GM12891 (cell line): ENCODE measurements at regions not wholly inside any gene's neighbourhood (a gene's known extent, or its start where the extent isn't known, plus 50 kb on each side); places are given as distances from the start of the nearest gene placed in this dataset.
"Not testable (repeated sequence)": the region's sequence is repeated elsewhere in the genome, so short reads cannot be mapped to it uniquely, and the experiment has no call there.

Source experiments
- DNase-seq: peaks from one replicate; pipeline ENCODE4 v3.0.0; 2011; ENCODE audit warnings: low spot score; ENCODE audit not compliant: insufficient read length
- FAIRE-seq: peaks from 2 replicates; lab custom pipeline; 2011; peaks lifted over from hg19 to GRCh38; lab: Jason Lieb, UNC
- PAX5 ChIP-seq: IDR thresholded peaks from 2 replicates; pipeline ENCODE4 v1.6.1; 2011; ENCODE audit warnings: low read length, moderate library complexity, mild to moderate bottlenecking; ENCODE audit not compliant: insufficient read depth, severe bottlenecking
- POLR2A ChIP-seq: IDR thresholded peaks from 2 replicates; pipeline ENCODE4 v1.6.1; 2011; ENCODE audit warnings: low read depth, low read length, control low read depth
- POLR2AphosphoS5 ChIP-seq: IDR thresholded peaks from 2 replicates; pipeline ENCODE4 v1.6.1; 2011; ENCODE audit warnings: low read depth, low read length, control low read depth
- POU2F2 ChIP-seq: IDR thresholded peaks from 2 replicates; pipeline ENCODE4 v1.6.1; 2011; ENCODE audit warnings: low read depth, mild to moderate bottlenecking, control low read depth, low read length, moderate library complexity
- SPI1 ChIP-seq: IDR thresholded peaks from 2 replicates; pipeline ENCODE4 v1.6.1; 2011; ENCODE audit warnings: low read depth, low read length, control low read depth
- TAF1 ChIP-seq: IDR thresholded peaks from 2 replicates; pipeline ENCODE4 v1.6.1; 2011; ENCODE audit warnings: low read depth, low read length, control low read depth

DNA sequence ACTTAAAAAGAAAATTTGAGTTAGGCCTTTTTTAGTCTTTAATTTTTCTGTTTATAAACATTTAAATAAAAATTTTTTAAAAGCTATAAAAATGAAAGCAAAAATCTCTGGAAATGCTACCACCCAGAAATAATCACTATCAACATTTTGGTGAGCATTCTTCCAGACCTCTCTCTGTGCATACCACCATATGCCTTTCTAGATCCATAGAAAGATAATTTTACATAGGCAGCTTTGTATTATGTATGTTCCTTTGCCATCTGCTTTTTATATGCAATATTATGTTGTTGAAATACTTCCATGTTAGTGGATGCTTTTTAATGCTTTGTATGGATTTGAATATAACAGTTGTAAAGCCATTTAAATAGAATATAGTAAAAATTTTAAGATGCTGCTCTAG is 496.7 kb upstream of the HTR1E start:
- no peak for FAIRE-seq
- TF ChIP-seq POLR2AphosphoS5 (no peak), POLR2A (no peak), PAX5 (no peak), TAF1 (no peak), SPI1 (no peak), POU2F2 (no peak)

DNA sequence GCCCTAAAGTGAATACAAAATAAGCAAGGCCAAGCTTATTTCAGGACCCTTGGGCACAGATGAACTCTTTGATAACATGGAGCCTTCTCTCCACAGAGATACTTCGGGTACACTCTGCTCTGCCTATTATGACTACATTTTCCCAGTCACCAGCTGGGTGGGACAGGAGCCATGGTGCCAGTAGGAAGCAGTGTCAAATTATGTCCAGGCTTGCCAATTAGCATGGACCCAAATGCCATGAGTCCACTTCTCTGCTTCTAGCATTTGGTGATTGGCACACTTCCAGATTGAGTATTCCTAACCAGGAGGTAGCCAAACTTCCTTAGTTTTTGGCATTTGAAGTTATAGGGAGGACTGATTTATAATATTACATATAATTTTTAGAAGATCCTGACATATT is 513.8 kb upstream of the HTR1E start:
- DNase-seq = no peak
- TF ChIP-seq PAX5 = no peak
- TF ChIP-seq TAF1 = no peak
- TF ChIP-seq POLR2A = no peak
- no peak for TF ChIP-seq SPI1
- TF ChIP-seq POU2F2 = no peak
- no peak for TF ChIP-seq POLR2AphosphoS5
- FAIRE-seq = no peak

More for the DNA sequence above, 496.7 kb upstream of the HTR1E start:
- DNase-seq = no peak

DNA sequence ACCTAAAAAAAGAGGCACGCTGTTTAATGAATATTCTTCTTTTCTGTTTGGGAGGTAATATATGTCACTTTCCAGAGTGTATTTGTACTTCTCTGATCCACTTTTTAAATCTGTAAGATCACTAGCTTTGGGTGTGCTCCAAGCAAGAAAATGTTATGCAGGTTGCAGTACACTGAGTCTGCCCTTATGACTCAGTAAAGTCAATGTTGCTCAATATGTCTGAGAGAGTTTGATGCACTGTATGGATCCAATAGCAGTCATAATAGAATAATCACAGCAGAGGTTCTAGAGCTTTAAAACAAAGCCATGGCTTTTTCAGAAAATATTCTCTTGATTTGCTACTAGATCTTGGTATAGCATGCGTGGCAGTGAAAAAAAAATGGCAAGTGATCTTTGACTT is 525.3 kb upstream of the HTR1E start:
- TF ChIP-seq SPI1 = no peak
- TF ChIP-seq PAX5 = no peak
- no peak for TF ChIP-seq POLR2AphosphoS5
- TF ChIP-seq POU2F2 = no peak
- no peak for TF ChIP-seq POLR2A
- TF ChIP-seq TAF1 = no peak
- FAIRE-seq = no peak
- no peak for DNase-seq

DNA sequence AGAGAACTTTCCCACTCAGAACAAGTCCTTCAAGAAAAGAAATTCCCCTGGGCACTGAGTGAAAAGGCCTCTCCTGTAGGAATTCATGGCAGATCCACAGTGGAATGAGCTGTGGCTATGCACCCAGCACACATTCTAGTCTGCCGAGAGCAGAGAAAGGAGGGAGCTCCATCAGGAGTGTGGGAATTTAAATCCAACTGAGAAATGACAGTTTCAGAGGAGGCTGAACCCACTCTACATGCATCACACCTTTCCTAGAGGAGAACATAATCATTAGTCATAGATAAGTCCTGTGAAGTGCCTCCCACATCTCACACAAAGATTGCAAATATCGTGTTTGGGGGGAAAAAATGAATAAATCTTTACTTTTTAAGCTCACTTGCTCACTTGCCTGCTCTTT is 530.2 kb upstream of the HTR1E start:
- no peak for DNase-seq
- FAIRE-seq = no peak
- no peak for TF ChIP-seq SPI1
- TF ChIP-seq POLR2AphosphoS5 = no peak
- no peak for TF ChIP-seq TAF1
- no peak for TF ChIP-seq POU2F2
- no peak for TF ChIP-seq PAX5
- no peak for TF ChIP-seq POLR2A

DNA sequence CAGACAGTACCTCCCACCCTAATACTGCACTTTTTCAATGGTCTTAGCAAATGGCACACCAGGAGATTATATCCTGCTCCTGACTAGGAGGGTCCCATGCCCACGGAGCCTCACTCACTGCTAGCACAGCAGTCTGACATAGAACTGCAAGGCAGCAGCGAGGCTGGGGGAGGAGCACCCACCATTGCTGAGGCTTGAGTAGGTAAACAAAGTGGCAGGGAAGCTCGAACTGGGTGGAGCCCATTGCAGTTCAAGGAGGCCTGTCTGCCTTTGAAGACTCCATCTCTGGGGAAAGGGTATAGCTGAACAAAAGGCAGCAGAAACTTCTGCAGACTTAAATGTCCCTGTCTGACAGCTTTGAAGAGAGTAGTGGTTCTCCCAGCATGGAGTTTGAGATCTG is 544.5 kb upstream of the HTR1E start:
- DNase-seq, FAIRE-seq: not testable (repeated sequence)

DNA sequence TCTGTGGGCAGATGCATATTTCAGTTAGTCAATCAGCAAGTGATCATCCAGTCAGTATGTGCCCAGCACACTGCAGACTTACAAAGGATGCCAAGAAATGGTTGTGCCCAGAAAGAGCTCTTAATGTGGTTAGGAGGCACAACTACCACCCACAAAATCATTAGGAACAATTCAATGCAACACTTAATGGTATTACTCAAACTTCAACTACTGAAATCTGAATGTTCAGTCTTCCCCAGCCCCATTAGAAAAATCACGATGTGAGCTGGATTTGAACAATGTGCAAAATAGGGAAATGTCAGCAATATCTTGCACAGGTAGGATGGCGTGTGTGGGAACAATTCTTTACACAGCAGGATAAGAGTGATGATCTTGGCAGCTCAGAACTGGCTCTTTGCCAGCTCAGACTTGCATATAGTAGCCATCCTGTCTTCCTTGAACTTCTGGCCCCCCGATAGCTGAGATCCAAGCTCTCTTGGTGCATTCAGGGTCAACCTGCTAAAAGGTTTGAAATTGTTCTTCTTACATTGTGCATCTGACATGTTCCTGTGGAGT is 556.7 kb upstream of the HTR1E start:
- DNase-seq (no peak), FAIRE-seq (no peak)
- TF ChIP-seq SPI1 = no peak
- TF ChIP-seq PAX5 = no peak
- TF ChIP-seq POU2F2 = no peak
- TF ChIP-seq TAF1 = no peak
- TF ChIP-seq POLR2AphosphoS5 = no peak
- TF ChIP-seq POLR2A = no peak

DNA sequence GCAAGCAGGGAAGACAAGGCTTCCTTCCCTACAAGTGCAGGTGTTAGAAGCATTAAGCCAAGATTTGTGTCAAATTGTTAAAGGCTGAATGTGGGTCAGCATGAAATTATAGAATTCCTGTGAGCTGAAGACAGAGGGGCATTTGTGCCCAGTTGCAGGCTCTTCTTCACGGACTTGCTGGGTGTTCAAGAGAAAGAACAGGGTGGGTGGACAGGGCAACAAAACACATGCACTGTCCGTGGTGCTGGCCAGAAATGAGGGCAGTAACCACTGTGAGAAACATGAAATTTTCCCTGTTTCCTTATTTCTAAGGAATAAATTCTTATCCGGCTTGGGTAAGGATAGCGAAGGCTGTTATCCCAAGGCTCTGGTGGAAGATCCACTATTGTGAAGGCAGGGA is 579.5 kb upstream of the HTR1E start:
- TF ChIP-seq SPI1 (no peak), PAX5 (no peak), POU2F2 (no peak), TAF1 (no peak), POLR2A (no peak), POLR2AphosphoS5 (no peak)
- DNase-seq (no peak), FAIRE-seq (no peak)

DNA sequence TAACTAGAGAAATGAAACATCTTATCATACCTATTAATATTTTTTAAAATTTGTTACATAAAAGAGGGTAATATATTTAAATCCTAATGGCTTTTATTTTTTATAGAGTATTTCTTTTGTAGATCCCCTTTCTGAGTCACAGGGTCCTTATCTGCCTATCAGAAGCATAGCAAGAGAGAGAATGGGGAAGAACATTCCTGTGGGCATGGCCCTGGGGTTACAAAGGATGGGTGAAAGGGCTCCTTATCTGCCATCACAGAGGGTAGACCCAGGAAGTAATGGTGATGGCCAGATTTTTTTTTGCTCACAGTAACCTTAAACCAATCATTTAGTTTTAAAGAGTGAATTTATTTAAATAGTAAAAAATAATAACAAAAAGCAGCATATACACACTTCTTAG is 582.1 kb upstream of the HTR1E start:
- TF ChIP-seq PAX5 (no peak), POU2F2 (no peak), POLR2AphosphoS5 (no peak), SPI1 (no peak), TAF1 (no peak), POLR2A (no peak)
- FAIRE-seq (no peak), DNase-seq (no peak)

DNA sequence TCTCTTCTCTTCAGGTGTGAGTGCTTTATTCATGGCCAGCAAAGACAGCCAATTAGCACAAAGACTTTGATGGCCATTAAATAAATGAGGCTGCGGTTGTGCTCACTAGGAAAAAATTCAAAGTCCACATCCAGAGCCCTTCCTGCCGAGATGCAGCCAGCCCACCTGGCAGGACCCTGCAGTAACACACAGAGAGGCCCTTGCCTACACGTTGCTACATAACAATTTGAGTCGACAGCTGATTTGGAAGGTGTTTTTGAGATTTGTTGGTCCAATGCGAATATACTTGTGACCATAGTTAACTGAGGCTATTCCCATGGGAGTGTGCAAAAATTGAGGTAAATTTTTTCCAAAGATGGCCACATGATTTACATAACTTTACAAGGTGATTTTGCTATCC is 605.4 kb upstream of the HTR1E start:
- FAIRE-seq (no peak), DNase-seq (no peak)
- no peak for TF ChIP-seq PAX5

DNA sequence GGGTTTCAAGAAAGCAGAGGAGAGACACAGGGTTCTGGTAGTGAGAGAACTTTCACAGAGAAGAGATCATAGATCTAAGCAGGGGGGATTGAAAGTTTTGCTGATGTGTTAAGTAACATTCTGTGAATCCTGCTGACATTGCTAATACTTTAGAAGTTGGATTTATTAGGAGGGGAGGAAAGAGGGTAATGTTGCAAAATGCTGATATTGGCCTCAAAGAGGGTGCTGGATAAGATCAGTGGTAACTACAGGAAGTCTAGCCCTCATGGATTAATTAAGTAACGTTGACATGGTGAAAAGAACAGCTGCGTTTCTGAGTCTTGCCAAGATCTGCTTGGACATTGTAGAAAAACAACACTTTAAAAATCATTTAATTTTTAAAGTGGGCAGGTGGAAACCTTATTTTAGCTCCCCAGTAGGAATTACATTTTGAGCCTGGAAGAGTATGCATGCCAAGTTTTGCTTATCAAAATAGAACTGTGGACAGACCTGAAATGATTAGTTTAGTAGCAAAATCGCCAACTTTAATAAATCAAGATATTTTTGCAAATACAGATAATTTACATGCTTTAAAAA is 606.0 kb upstream of the HTR1E start:
- DNase-seq (no peak), FAIRE-seq (no peak)

More for the DNA sequence above, 606.0 kb upstream of the HTR1E start:
- TF ChIP-seq TAF1 (no peak), SPI1 (no peak), POLR2A (no peak), POLR2AphosphoS5 (no peak), POU2F2 (no peak), PAX5 (no peak)
